ENCODE measurements at regions not wholly inside any gene's neighbourhood (a gene's known extent, or its start where the extent isn't known, plus 50 kb on each side); places are given as distances from the start of the nearest gene placed in this dataset.

- DNase-seq (ENCODE audit: low spot score), result no peak
These were observed 363.0 kb downstream of the CTTN start for GRCh38 chr11:70761094-70761907.

- DNase-seq (ENCODE audit: low spot score), result no peak
These were observed 363.6 kb downstream of the CTTN start for GRCh38 chr11:70761908-70762337.

GRCh38 chr11:70762810-70763209 lies 364.5 kb downstream of the CTTN start:
- DNase-seq (ENCODE audit: low spot score), result no peak

GRCh38 chr11:70763606-70764005 lies 365.3 kb downstream of the CTTN start:
- DNase-seq (ENCODE audit: low spot score), result peak; percentile 44

- no peak for DNase-seq (ENCODE audit: low spot score)
These were observed 366.1 kb downstream of the CTTN start for GRCh38 chr11:70764356-70764905.

GRCh38 chr11:70766901-70767300 lies 368.6 kb downstream of the CTTN start:
- no peak for DNase-seq (ENCODE audit: low spot score)

- no peak for DNase-seq (ENCODE audit: low spot score)
These were observed 370.2 kb downstream of the CTTN start for GRCh38 chr11:70768346-70769095.

- no peak for DNase-seq (ENCODE audit: low spot score)
These were observed 370.8 kb downstream of the CTTN start for GRCh38 chr11:70769106-70769505.

GRCh38 chr11:70769521-70769920 lies 371.2 kb downstream of the CTTN start:
- no peak for DNase-seq (ENCODE audit: low spot score)

- DNase-seq (ENCODE audit: low spot score), result no peak
These were observed 373.0 kb downstream of the CTTN start for GRCh38 chr11:70771099-70771885.

- no peak for DNase-seq (ENCODE audit: low spot score)
These were observed 374.6 kb downstream of the CTTN start for GRCh38 chr11:70772950-70773349.

- DNase-seq (ENCODE audit: low spot score), result no peak
These were observed 377.2 kb downstream of the CTTN start for GRCh38 chr11:70775386-70776075.

GRCh38 chr11:70776914-70777532 lies 378.7 kb downstream of the CTTN start:
- DNase-seq (ENCODE audit: low spot score), result no peak

- no peak for DNase-seq (ENCODE audit: low spot score)
These were observed 380.6 kb downstream of the CTTN start for GRCh38 chr11:70778883-70779282.

GRCh38 chr11:70779433-70780245 lies 381.3 kb downstream of the CTTN start:
- DNase-seq (ENCODE audit: low spot score), result no peak

GRCh38 chr11:70780246-70780535 lies 381.9 kb downstream of the CTTN start:
- DNase-seq (ENCODE audit: low spot score), result no peak

- DNase-seq (ENCODE audit: low spot score), result no peak
These were observed 384.1 kb downstream of the CTTN start for GRCh38 chr11:70782401-70782913.

- DNase-seq (ENCODE audit: low spot score), result no peak
These were observed 385.0 kb downstream of the CTTN start for GRCh38 chr11:70783356-70783755.

GRCh38 chr11:70783821-70784220 lies 385.5 kb downstream of the CTTN start:
- no peak for DNase-seq (ENCODE audit: low spot score)

- no peak for DNase-seq (ENCODE audit: low spot score)
These were observed 387.0 kb downstream of the CTTN start for GRCh38 chr11:70785372-70785771.

Data from umbilical cord (tissue), 1 donor.